NK-92 treated with Interleukin-12 subunit alpha and Interleukin-12 subunit beta, amount 100 ng/mL, for 24 hours (cell line): ENCODE measurements at regions not wholly inside any gene's neighbourhood (a gene's known extent, or its start where the extent isn't known, plus 50 kb on each side); places are given as distances from the start of the nearest gene placed in this dataset.
"Not testable (repeated sequence)": the region's sequence is repeated elsewhere in the genome, so short reads cannot be mapped to it uniquely, and the experiment has no call there.

ENCODE experiments used
- DNase-seq: peaks from one replicate; lab custom pipeline; 2025; lab: John Stamatoyannopoulos, UW

DNA sequence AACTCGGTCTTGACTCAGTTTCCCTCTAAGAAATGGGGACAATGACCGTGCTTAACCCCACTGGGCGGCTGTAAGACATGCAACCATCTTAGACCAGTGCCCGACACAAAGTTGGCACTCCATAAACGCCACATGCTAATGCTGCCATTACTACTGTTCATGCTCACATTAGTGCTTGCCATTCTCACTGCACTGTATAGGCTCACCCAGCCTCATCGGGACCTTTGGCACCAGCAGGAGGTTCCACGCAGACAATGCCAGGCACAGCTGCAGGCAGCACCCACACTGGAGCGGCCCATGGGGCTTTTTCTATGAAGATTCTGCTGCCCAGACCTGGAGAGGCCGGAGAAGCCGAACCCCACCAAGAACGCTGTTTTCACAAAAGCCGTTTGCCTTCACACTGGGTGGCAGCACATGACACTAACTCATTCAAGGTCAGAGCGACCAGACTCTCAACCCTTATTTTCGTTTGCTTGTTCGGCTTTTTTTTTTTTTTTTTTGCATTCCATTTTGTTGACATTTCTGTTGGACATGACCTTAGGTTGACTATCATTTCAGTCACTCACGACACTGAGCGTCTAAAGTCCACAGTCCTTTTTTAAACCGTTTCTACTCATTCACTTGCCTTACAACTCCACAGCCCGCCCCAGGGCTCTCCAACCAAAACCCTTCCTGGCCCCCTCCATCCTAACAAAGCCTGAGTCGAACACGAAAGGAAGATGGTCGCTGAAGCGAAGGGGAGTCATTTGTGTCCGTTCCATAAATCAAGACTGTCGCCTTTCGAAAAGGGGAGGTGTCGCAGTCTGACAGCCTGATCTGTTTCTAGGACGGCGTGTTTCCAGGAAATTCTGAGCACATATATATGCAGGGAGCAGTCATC lies 124.4 kb upstream of the RNF32 start:
- no peak for DNase-seq

DNA sequence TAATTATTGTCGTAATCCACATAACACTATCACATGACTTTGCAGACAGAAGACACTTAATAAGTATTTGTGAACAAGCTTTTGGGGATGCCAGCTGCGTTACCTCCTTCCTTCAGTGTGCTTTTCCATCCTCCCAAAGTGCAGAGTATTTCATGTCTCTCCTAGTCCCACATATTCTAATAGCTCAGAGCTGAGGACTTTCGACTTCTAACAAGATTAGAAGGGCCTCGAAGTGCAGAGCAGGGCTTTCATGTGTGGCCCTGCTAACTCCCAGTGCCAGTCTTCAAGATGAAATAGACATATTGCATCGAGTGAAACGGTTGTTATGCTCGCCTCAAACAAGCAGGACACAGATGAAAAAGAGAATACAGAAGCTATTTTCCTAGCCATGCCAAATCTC lies 125.7 kb upstream of the RNF32 start:
- DNase-seq, result no peak

DNA sequence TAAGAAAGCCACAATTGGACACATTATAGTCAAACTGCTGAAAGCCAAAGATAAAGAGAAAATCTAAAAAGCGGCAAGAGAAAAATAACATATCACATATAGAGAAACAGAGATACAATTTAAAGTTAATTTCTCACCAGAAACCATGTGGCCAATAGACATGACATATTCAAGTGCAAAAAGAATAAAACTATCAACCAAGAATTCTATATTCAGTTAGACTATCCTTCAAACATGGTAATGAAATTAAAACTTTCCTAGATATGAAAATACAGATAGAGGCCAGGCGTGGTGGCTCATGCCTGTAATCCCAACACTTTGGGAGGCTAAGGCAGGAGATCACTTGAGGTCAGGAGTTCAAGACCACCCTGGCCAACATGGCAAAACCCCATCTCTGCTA lies 129.1 kb upstream of the RNF32 start:
- no peak for DNase-seq

DNA sequence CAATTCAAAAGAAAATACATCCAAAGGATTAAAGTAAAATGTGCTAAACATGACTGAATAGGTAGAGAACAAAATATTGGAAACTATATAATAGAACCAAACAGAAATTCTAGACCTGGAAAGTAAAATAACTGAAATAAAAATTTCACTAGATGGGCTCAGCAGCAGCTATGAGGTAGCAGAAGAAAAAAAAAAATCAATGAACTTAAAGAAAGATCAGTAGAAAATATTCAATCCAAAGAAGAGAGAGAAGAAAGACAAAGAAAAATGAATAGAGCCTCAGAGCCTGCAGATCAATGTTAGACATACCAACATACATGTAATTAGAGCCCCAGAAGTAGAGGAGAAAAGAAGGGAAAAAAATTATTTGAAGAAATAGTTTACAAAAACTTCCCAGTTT lies 129.6 kb upstream of the RNF32 start:
- DNase-seq, result no peak

DNA sequence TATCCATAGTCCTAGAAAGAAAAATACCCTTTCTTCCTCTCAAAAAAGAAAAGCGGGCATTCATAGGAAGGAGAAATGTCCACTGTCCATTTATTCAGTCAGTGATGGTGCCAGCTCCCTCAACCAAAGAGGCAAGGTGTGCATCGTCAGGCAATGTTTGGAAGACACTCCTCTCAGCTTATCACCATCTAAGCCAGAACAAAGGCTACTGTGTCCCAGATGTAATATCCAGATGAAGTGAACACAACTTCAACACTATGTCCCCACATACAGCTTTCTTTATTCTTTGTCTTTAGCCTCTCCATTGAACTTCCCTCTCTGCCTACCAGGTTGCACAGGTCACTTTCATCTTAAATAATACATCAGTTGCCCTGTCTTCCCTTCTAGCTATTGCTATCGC lies 131.4 kb upstream of the RNF32 start:
- DNase-seq, result no peak

DNA sequence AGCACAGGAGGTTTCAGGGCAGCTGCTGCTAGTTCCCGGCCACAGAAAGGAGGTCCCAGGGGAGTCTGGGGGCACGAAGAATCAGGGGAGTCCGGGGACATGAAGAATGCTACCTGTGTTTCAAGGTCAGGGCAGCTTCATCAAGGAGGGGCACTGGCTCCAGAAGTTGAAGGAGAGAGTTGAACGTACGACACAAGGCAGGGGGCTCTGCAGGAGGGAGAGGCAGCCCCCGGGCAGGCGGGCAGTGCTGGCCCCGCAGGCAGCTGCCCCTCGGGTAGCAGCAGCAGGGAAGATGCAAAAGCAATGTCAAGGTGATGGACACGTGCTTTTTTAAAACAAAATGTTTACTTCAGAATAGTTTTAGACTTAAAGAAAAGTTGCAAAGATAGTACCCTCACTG lies 134.7 kb upstream of the RNF32 start:
- DNase-seq, result no peak

DNA sequence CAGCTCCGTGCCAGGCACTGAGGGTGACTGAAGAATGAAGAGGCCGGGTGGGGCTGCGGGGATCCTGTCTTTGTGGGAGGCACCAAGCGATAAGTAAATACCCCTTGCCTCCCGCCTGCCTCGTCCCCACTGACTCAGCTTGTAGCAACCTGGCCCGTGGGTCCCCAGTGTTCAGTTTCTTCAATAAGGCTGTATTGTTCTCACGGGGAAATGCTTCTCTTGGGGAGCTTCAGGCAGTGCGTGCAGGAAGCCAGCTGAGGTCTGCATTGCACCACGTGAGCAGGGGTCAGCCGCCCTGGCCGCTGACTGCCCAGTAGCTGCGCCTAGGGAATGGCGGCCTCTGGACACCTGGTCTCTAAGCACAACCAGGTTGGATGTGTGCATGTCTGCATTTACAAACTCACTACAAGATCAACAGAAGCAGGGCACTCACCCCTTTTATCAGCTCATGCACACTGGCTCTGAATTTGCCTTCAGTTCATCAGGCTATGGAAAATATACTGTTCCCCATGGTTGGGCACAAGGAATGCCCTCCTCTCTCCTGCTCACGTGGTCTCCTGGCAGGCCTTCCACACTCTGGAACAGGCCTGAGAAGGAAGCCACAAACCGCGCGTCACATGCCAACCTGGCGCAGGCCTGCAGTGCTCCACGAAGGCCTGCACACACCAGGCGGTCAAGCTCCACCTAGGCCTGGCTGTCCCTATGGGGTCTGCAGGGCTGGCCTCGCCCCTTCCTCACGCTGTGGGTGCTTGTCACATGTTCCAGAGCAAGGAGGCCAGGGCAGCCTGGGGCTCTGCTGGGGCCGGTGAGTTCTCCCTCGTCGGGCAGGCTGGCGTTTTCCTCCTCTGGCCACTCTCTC lies 135.7 kb upstream of the RNF32 start:
- no peak for DNase-seq

DNA sequence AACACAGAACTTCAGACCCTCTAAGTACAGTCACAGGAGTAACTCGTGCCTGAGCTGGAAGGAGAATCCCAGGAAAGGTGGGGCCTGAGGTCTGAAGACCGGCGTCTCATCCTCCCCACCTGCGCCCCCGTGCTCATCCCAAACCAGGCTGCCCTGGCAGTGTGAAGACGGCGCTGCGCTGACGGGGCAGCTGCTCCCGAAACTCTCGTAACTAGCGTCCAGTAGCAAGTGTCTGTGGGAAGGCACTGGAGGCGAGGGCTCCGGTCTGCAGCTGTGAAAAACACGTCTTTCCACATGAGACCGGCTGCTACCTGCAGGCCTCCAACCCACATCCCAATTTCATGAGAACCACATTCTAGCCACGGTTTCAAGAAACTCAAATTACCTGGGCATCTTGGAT lies 136.6 kb upstream of the RNF32 start:
- DNase-seq, result no peak

DNA sequence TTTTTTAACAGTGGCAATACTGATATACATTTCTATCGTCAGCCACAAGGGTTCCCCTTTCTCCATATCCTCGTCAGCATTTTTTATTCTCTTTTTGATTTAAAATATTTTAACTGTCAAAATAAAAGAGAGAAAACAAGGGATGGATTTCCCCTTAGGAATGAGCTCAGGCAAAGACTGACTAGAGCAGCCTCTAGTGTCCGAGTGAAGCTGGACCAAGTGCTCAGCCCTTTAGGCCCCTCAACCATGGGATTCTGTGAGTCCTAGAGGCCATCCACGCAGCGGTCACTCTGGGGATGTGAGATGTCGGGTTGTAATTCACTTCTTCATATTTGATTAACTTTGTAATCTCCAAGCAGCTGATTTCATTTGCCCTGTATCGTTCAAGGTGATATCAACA lies 137.4 kb upstream of the RNF32 start:
- no peak for DNase-seq

DNA sequence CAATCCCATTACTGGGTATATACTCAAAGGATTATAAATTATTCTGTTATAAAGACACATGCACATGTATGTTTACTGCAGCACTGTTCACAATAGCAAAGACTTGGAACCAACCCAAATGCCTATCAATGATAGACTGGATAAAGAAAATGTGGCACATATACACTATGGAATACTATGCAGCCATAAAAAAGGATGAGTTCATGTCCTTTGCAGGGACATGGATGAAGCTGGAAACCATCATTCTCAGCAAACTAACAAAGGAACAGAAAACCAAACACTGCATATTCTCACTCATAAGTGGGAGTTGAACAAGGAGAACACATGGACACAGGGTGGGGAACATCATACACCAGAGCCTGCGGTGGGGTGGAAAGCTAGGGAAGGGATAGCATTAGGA lies 138.8 kb upstream of the RNF32 start:
- not testable (repeated sequence) for DNase-seq

DNA sequence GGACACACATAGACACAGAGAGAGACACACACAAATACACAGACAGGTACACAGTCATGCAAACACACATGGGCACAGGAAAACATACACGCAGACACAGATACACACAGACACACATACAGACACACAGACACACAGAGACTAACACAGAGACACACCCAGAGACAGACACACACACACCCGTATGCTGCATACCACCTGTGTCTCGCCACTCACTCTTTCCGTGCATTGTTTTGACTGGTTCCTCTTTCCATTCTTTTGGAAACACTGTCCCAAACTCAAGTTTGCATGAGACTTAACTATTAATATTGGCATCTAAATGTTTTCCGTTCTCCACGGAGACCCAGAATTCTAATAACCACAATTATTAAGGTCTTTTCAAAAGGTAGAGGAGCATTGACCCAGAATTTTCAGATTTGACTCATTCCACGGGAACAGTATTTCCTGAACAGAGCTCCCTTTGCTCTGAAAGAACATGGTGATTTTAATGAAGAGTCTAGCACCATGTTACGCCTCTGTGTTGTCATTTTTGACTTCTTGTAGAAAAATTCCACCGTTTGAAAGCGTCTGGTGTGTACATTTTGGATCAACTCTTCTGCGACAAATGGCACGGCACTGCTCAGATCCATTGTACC lies 141.2 kb upstream of the RNF32 start:
- DNase-seq, result no peak

DNA sequence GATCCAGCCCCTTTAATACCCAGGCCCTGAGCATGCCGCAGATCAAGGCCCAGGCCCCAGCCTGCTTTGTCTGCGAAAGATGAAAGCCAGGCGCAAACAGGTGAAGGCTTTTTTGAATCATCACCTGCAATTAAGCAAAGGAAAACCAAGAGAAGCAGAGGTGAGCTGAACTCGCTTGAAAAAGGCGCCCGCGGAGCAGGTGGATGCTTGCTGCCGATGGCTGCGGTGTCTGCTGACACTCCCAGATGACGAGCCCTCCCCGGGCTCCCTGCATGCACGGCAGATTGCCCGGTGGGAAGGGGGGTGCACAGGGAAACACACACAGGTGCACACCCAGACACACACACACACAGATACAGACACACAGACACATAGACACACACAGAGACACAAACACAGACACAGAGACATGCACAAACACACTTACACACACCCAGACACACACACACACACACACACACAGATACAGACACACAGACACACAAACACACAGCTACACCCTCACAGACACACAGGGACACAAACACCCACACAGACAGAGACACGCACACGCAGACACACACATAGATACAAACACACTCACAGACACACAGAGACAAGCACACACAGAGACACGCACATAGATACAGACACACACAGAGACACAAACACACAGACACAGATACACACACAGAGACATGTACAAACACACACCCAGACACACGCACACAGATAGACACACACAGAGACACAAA lies 142.6 kb upstream of the RNF32 start:
- no peak for DNase-seq

DNA sequence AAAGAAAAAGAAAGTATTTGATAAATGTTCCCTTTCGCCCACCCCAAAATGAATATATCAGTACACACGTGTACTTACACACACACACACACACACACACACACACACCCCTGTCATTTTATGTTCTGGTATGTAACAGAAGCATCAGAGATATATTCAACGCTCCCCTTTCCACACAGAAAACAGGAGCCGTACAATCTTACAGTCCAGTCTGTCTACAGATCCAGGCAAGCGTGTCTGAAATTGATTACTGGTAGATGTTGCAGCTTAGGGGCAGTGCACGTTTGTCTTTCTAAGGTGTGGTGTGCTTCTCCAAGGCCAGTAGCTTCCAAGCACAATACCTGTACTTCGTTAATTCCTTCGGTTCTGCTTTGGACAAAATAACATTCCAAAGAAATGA lies 143.7 kb upstream of the RNF32 start:
- DNase-seq, result no peak

DNA sequence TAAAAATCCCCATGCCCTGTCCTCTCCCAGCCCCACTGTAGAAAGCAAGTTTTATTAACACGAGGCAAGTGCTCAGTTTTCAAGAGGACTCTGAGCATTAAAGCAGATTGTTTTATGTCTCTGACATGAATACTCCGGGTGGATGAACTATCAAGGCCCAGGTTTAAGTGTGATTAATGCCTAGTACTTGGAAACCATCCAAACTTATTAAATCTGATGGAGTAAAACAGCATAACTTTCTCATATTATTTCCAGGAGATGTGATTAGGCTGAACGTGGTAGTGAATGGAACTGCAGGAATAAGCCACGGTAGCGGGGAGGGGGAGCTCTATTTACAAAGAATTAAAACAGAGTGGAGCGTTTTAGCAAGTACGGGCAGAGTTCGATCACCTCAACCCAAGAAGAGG lies 144.2 kb upstream of the RNF32 start:
- DNase-seq, result no peak

DNA sequence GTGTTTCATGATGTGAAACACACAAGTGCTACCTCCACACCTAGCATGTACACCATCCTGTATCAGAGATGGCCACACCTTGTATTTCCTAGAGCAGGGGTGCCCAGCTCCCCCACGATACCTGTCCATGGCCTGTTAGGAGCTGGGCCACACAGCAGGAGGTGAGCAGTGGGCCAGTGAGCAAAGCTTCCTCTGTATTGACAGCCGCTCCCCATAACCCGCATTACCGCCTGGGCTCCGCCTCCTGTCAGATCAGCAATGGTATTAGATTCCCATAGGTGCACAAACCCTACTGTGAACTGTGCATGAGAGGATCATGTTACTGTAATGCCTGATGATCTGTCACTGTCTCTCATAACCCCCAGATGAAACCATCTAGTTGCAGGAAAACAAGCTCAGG lies 145.6 kb upstream of the RNF32 start:
- no peak for DNase-seq

DNA sequence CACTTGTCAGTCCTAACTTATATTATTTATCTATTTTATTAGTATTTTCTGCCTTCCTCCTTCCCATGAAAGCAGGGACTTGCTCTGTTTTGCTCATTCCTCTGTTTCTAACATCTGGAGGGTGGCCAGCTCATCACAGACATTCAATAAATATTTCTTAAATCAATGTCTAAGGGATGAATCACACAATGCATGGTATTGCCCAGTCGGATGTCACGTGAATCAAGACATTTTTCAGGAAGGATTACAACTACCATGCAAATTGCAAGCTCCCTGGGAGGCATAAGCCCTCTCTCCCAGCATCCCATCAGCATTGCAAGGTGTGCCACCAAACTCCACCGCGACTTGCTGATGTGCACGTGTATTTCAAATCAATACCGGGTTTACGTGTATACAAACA lies 146.6 kb upstream of the RNF32 start:
- no peak for DNase-seq

DNA sequence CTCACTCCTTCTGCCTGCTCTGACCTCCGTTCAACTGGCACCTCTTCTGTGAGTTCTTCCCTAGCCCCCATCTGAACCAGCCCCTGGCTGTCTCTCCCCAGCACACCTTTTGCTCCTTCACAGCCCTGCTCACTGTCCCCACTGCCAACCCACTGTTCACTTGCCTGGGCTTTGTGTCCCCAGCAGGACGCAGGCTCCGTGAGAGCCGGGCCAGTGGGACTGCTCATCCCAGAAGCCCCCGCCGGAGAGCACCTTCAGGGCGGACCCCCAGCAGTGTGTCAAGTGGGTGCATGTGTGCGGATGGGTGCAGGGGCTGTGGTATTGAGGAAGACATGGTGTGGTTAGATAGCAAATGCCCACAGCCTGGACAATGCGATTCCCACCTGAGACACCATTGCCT lies 148.4 kb upstream of the RNF32 start:
- no peak for DNase-seq

DNA sequence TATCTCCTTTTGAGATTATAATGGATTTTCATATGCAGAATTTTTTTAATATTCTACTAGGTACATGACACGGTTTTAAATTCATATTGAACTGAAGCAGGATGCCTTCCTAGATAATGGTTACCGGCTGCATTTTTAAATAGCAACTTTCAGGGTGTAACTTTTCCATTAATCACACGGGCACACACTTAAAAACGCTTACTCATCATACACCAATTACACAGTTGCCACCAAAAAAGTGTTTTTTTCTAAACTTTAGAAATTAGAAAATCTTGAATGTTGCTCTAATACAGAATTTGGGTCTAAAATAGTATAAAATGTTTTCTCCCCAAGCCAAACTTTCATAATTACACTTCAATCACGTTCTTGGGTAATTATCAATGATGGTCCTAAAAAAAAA lies 149.1 kb upstream of the RNF32 start:
- no peak for DNase-seq

DNA sequence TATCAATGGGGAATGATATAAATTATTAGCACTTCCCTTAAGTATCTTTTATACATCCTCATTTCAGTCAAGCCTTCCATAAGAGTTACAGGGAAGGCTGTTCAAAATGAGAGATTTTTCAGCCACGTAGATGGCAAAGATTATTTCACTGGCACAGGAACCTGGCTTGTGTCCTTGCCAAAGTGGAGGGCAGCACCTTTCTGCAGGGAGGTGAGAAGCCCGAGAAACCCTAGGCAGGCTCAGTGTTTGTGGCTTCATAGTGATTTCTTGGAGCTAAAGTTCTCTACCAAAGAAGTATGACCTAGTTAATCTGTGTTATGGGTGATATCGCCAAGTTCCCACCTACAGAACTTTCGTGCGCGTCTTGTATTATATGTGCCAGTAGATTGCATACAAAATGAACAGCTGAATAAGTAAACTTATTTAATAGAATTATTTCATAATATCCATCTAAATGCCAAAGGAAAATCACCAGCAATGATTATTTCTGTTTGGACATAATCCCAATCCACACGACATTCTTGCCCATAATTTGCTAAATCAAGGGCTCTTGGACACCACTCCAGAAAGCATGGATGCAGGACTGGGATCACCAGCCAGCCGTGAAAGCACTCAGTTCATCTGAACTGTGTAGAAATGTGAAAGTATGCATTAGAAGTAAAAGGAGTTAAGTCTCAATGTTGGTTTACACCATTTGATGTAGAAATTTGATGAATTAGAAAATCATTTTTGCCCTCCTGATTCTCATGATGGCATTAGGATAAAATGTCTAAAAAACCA lies 150.4 kb upstream of the RNF32 start:
- DNase-seq, result no peak

DNA sequence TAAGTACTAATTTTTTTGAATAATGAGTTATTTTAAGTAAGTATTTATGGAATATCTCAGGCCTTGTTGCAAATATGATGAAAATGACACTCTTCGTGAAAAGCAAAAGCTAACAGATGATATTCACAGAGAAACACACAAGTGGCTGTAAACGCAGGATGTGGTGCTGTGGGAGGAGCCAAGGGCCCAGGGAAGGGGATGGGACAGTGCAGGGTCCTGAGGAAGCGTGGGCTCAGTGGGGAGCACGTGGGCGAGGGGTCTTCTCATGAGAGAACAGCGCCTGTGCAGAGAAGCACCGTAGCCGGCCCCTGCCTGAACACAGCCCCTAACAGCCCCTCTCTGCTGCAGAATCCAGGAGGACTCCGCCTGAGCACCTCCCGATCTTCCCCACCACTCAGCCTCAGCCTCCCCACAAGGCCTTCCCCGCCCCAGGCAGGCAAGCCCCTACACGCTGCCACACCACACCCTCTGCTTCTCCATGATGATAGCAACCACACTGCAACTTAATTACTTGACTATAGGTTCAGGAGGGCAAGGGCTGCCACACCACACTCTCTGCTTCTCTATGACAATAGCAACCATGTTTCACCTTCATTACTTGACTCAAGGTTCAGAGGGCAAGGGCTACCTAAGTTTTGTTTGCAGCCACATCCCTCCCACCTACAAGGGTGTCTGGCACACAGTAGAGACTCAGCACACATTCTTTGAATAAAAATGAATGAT lies 152.6 kb upstream of the RNF32 start:
- DNase-seq, result no peak

DNA sequence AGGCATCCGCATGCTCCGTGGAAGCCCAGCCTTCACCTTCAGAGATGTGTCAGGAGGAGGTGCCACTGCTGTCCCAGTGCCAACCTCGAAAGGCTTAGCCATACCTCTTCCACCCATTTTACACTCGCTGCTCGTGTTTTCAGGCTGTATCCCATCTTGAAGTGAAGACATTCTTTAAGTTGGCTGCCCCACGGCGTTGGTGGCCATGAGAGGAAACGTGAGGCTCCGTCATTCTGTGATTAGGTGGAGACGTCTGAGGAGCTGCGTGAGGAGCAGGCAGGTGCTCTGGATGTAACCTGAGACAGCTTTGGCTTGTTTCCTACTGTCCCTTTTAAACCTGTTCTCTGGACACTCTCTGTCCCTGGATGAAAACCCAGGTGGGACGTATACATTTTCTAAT lies 159.9 kb upstream of the RNF32 start:
- no peak for DNase-seq
